Lower leg skin (tissue), 4 donors: ENCODE measurements at regions not wholly inside any gene's neighbourhood (a gene's known extent, or its start where the extent isn't known, plus 50 kb on each side); places are given as distances from the start of the nearest gene placed in this dataset.

Experiments
- DNase-seq, 2 donors: peaks; one replicate each; pipeline ENCODE4 v3.0.0-alpha.2; 2019; ENCODE audit warnings: low spot score in 2 of 2
- H3K4me3 ChIP-seq: fragments of 200-600 bp; sonication (generic); 2 replicates; pipeline ENCODE4 v1.5.1; 2017; ENCODE audit warnings: mild to moderate bottlenecking, low read depth; ENCODE audit not compliant: poor library complexity, severe bottlenecking
- CTCF ChIP-seq, 3 donors: fragments of 450-650 bp; IDR thresholded peaks; one replicate each; pipeline ENCODE4 v1.5.1; 2016; ENCODE audit warnings: antibody characterized with exemption in 3 of 3, mild to moderate bottlenecking in 3 of 3, moderate library complexity in 2 of 3
- POLR2A ChIP-seq, 2 donors: fragments of 450-650 bp; IDR thresholded peaks; one replicate each; pipeline ENCODE4 v1.6.1; 2016 to 2017; ENCODE audit warnings: antibody characterized with exemption in 2 of 2, mild to moderate bottlenecking in 1 of 2, moderate library complexity in 1 of 2
- WGBS, 2 donors: methylation state at CpG; one replicate each; pipeline ENCODE4 v1.1.5; 2018; 5-methylcytosine and 5-hydroxymethylcytosine counted together
- intact Hi-C: fragments of 100-400 bp; cut with DNase I; formaldehyde crosslinking; loops from one replicate; pipeline ENCODE4 v1.15.0; 2023; ENCODE audit warnings: low total_unique reads

DNA sequence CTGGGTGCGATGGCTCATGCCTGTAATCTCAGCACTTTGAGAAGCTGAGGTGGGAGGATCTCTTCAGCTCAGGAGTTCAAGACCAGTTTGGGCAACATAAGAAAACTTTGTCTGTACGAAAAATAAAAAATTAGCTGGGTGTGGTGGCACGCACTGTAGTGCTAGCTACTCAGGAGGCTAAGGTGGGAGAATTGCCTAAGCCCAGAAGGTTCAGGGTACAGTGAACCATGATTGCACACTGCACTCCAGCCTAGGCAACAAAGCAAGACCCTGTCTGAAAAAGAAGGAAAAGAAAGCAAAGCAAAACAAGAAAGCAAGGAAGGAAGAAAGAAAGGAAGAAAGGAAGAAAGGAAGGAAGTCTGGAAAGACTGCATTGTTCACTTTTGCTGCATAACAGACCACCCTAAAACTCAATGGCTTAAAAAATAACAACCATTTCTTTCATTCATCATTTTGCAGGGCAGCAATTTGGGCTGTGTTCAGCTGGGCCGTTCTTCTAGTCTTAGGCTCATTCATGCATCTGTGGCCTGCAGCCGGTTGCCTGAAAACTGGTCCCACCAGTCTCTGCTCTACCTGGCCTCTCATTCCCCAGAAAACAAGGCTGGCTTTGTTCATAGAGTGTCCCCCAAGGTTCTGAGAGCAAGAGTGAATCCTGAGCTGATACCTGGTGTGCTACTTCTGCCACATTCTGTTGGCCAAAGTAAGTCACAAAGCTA lies 82.4 kb upstream of the MIER3 start:
- WGBS, 2 donors: 69 to 76% methylated on average over 5 of the region's 5 CpGs
- no peak for DNase-seq
- no peak overlapping the region for H3K4me3 ChIP-seq
- TF ChIP-seq POLR2A (IDR thresholded peaks at IDR 0.05) (no peak), CTCF (IDR thresholded peaks at IDR 0.05) (no peak)
- intact Hi-C loops: no loop called here

DNA sequence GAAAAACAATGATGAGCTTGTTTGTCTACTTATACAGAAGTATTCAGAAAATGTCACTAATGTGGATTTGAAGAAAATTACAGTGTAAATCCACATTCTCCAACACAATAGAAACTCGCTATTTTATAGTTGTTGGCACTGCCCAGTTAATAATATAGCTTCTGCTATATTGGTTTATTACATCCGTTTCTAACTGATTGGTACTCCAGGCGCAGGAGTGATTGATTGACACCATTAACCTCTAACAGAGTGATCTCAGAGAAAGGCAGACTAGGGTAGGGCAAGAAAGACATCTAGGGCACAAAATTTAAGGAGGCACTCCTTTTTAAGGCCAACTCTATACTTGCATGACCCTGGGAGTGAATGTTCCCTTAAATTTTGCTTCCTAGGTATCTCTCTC lies 84.0 kb upstream of the MIER3 start:
- no peak for TF ChIP-seq CTCF (IDR thresholded peaks at IDR 0.05)
- no peak for TF ChIP-seq POLR2A (IDR thresholded peaks at IDR 0.05)
- intact Hi-C loops: no loop called here
- DNase-seq: no peak
- H3K4me3 ChIP-seq: no peak overlapping the region
- WGBS, 2 donors: 79 to 83% methylated on average over 3 of the region's 3 CpGs

DNA sequence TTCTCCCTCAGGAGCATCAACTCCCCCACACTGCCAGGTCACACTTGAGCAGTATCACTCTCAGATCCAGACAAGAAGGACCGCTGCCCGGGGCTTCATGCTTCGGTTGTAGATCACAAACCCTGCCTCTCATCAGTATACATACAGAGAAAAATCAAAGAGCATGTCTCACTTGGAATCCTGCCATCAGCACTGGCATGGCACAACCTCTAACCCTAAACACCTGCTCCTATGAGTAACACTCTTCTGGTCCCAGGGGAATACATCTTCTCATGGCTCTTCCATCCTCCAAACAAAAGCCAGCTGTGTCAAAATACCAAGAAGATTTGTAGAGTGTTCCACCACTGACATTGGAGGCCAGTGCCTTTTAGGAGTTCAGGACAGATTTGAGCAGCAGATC lies 84.8 kb upstream of the MIER3 start:
- DNase-seq: no peak
- intact Hi-C loops: no loop called here
- no peak overlapping the region for H3K4me3 ChIP-seq
- 85 to 92% methylated on average over 3 of the region's 3 CpGs for WGBS, 2 donors
- TF ChIP-seq CTCF (IDR thresholded peaks at IDR 0.05) (no peak), POLR2A (IDR thresholded peaks at IDR 0.05) (no peak)

GRCh38 chr5:57037355-57037754 lies 85.4 kb upstream of the MIER3 start:
- TF ChIP-seq POLR2A (IDR thresholded peaks at IDR 0.05) (no peak), CTCF (IDR thresholded peaks at IDR 0.05) (no peak)
- no peak overlapping the region for H3K4me3 ChIP-seq
- no peak for DNase-seq
- 89% methylated on average over 6 of the region's 6 CpGs for WGBS, 2 donors
- intact Hi-C loops: no loop called here

GRCh38 chr5:57041570-57041969 lies 89.6 kb upstream of the MIER3 start:
- intact Hi-C loops: no loop called here
- TF ChIP-seq CTCF (IDR thresholded peaks at IDR 0.05) (no peak), POLR2A (IDR thresholded peaks at IDR 0.05) (no peak)

DNA sequence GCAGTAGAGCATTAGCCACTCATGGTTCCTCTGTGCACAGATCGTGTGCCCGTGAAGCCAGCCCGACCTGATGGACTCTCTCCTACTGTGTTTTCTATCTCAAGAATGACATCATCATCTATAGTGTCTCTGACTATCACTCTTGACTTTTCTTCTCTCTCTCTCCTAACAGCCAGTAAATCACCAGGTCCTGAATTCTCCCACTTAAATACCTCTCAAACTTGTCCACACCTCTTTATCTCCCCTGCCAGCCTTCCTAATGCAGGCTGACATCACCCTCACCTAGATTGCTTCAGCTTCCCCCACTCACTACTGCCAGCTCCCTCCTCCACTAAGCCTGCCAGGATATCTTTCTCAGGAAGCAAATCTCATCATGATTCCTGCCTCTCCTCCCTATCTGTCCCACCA lies 90.6 kb upstream of the MIER3 start:
- TF ChIP-seq POLR2A (IDR thresholded peaks at IDR 0.05) (no peak), CTCF (IDR thresholded peaks at IDR 0.05) (no peak)
- no peak for DNase-seq
- 84 to 92% methylated on average over 3 of the region's 3 CpGs for WGBS, 2 donors
- H3K4me3 ChIP-seq: no peak overlapping the region
- intact Hi-C loops: no loop called here

More at GRCh38 chr5:57041570-57041969, 89.6 kb upstream of the MIER3 start:
- no peak for DNase-seq
- 63 to 88% methylated on average over 1 of the region's 1 CpG for WGBS, 2 donors
- no peak overlapping the region for H3K4me3 ChIP-seq
